GM21390 (cell line): ENCODE measurements at regions not wholly inside any gene's neighbourhood (a gene's known extent, or its start where the extent isn't known, plus 50 kb on each side); places are given as distances from the start of the nearest gene placed in this dataset.

Source experiments
- ATAC-seq: cut with Tn5 transposase; IDR thresholded peaks from one replicate; pipeline ENCODE4 v1.9.1; 2021; ENCODE audit not compliant: unreplicated experiment

- no peak for ATAC-seq
Measured at GRCh38 chr10:28810057-28810870, 132.9 kb downstream of the BAMBI start.

DNA sequence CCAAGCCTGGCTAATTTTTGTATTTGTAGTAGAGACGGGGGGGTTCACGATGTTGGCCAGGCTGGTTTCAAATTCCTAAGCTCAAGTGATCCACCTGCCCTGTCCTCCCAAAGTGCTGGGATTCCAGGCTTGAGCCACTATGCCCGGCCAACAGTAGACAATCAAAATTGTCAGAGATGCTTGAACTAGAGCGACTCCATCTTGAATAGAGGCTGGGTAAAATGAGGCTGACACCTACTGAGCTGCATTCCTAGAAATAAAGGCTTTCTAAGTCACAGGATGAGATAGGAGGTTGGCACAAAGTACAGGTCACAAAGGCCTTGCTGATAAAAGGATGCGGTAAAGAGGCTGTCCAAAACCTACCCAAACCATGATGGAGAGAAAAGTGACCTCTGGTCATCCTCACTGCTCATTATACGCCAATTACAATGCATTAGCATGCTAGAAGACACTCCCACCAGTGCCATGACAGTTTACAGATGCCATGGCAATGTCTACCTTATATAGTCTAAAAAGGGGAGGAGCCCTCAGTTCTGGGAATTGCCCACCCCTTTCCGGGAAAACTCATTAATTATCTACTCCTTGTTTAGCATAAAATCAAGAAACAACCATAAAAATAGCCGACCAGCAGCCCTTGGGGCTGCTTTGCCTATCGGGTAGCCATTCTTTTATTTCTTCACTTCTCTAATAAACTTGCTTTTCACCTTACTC is 134.5 kb downstream of the BAMBI start:
- ATAC-seq: no peak

- no peak for ATAC-seq
Measured at GRCh38 chr10:28812384-28813372, 135.4 kb downstream of the BAMBI start.

- no peak for ATAC-seq
Measured at GRCh38 chr10:28815681-28816080, 138.4 kb downstream of the BAMBI start.

DNA sequence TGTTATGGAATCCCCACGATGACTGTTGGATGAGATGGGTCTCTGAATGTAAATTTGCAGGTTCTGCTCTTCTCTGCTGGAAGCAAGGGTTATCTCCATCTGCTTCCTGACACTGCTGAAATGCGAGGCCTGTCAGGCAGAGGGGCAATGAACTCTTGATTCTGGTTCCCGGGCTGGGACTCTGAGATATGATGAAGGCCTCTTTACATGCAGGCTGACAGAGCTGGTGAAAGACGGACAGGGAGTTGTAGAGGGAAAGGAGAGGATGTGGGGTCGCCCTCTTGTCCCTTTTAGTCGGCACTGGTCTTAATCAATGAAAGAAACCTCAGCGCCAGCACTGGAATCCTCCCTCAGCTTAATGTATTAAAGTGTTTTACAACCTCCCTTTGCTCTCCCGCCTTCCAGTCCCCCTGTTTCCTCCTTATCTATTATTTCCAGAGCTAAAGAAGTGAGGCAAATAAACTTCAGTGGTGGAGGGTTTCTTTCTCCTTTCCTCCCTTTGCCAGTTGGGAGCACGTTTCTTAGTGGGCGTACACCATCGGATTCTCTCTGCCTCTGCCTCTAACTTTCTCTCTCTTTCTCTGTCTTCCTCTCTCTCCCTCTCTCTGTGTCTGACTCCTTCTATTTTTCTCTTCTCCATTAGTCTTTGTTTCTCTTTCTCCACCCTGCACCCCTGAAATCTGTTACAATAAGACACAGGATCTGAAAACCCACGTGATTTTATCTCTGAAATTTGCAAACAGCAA is 145.6 kb downstream of the BAMBI start:
- no peak for ATAC-seq

- no peak for ATAC-seq
Measured at GRCh38 chr10:28823501-28824075, 146.3 kb downstream of the BAMBI start.

DNA sequence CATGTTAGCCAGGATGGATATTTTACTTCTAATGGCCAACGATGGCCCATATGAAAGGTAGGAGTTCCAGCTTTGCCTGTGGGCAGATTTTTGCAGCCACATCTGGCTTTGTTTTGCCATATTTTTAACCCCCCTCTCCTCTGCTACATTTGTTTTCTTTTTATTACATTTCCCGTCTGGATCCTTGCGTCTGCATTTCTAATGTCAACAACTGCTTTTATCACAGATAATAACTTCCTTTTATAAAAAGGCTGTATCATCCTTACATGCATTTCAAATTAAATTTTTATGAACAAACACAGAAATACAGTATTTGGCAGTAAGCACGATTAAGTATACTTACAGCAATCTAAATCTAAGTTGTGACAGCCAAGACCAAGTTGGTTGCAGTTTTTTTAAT is 156.0 kb downstream of the BAMBI start:
- no peak for ATAC-seq

DNA sequence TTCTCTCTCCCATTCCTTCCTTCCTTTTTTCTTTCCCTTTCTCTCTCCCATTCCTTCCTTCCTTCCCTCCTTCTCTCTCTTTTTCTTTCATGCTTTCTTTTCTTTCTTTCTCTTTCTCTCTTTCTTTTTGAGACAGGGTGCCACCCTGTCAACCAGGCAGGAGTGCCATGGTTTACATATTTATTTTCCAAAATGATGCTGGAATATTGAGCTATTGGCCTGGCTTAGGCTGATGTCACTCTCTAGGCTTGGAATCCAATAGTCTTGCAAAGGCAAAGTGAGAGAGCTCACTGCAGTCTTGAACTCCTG is 159.1 kb downstream of the BAMBI start:
- ATAC-seq: no peak

- no peak for ATAC-seq
Measured at GRCh38 chr10:28837613-28838390, 160.5 kb downstream of the BAMBI start.

GRCh38 chr10:28838908-28839307 is 161.6 kb downstream of the BAMBI start:
- no peak for ATAC-seq

GRCh38 chr10:28839600-28840007 is 162.3 kb downstream of the BAMBI start:
- ATAC-seq: no peak

GRCh38 chr10:28840202-28840601 is 162.9 kb downstream of the BAMBI start:
- ATAC-seq: no peak

GRCh38 chr10:28840971-28841370 is 163.7 kb downstream of the BAMBI start:
- no peak for ATAC-seq

DNA sequence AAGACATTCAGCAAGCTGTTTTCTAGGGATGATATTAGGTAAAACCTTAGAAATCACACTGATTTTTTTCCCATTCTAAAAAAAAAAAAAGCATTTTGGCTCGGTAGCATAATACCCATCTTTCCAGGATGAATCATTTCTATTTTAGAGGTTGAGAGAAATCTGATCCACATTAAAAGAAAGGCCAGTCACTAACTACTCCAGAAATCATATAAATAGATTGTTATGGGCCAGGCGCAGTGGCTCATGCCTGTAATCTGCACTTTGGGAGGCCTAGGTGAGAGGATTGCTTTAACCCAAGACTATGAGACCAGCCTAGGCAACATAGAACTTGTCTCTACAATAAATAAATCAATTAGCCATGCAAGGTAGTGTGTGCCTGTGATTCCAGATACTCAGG is 164.3 kb downstream of the BAMBI start:
- ATAC-seq: no peak

DNA sequence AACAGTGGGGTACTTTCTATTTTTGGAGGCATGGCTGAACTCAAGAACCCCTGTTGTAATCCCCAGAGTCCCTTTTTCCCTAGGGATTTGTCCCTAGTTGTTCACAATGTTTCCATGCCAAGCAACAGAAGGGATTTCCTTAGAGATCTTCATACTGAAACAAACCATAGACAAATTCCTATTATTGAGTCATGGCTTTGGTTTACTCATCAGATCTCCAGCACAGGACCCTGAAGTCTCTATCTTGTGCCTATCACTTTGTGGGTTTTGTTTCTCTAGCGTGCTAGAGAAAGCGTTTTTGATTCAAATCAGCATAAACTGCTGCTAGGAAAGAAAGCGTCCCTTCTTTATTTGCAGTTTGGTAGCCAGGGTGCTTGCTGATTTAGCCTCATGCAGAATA is 165.0 kb downstream of the BAMBI start:
- ATAC-seq: no peak

- ATAC-seq: no peak
Measured at GRCh38 chr10:28845009-28845682, 167.8 kb downstream of the BAMBI start.

GRCh38 chr10:28849309-28849708 is 172.0 kb downstream of the BAMBI start:
- ATAC-seq: no peak

- ATAC-seq: no peak
Measured at GRCh38 chr10:28849821-28850220, 172.5 kb downstream of the BAMBI start.

DNA sequence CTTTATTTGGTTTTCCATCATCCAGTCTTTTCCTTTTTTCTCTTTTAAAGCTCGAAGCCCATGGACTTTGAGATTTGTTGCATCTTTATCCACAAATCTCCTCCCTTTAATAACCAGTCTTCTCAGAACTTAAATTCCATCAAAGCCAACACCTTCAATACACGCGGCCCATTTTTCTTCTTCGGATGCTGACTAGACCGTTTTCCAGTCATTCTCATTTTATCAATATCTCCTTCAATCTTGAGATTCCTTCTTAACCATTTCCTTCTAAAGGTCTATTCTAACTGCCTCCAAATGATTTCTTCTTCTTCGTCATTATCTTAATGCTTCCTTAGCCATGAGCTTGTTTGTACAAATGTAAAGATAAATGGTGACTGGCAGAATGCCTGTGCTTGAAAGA is 173.5 kb downstream of the BAMBI start:
- ATAC-seq: no peak
